Body of pancreas (tissue), 4 donors: ENCODE measurements at regions not wholly inside any gene's neighbourhood (a gene's known extent, or its start where the extent isn't known, plus 50 kb on each side); places are given as distances from the start of the nearest gene placed in this dataset.

ENCODE experiments used
- ATAC-seq: fragments of 150-250 bp; one replicate; pipeline ENCODE4 v1.9.1; 2016
- DNase-seq, 4 donors: peaks; one replicate each; pipeline ENCODE4 v3.0.0-alpha.2; 2019
- H3K27ac ChIP-seq, 4 donors: fragments of 200-600 bp; sonication (generic); 1 replicate in 3 of 4; 2 replicates in 1 of 4; pipeline versions ENCODE4 v1.5.1 to v1.6.1; 2016 to 2019; ENCODE audit warnings: mild to moderate bottlenecking in 1 of 4, mixed read lengths in 1 of 4, moderate library complexity in 1 of 4
- H3K27me3 ChIP-seq, 2 donors: fragments of 200-600 bp; sonication (generic); one replicate each; pipeline ENCODE4 v1.6.0; 2016; ENCODE audit warnings: mild to moderate bottlenecking in 1 of 2
- H3K36me3 ChIP-seq, 2 donors: fragments of 200-600 bp; sonication (generic); replicated peaks in 1 of 2; 2 replicates each; pipeline ENCODE4 v1.5.1; 2016; ENCODE audit warnings: low read depth in 2 of 2; ENCODE audit not compliant: insufficient read depth in 1 of 2
- H3K4me1 ChIP-seq: fragments of 200-600 bp; sonication (generic); one replicate; pipeline ENCODE4 v1.6.0; 2016
- H3K4me3 ChIP-seq, 2 donors: fragments of 200-600 bp; sonication (generic); 1 replicate in 1 of 2; 2 replicates in 1 of 2; pipeline ENCODE4 v1.5.1; 2016 to 2019
- H3K9me3 ChIP-seq, 3 donors: fragments of 200-600 bp; sonication (generic); 1 replicate in 2 of 3; 2 replicates in 1 of 3; pipeline ENCODE4 v1.5.1; 2016
- CTCF ChIP-seq, 7 experiments: fragments of 450-650 bp in 4 of 7; fragments of 200-600 bp in 3 of 7; sonication (generic) in 3 of 7; IDR thresholded peaks; one replicate each; pipeline ENCODE4 v1.5.1; 2016 to 2019; ENCODE audit warnings: antibody characterized with exemption in 7 of 7
- POLR2A ChIP-seq, 3 donors: fragments of 450-650 bp; IDR thresholded peaks; one replicate each; pipeline ENCODE4 v1.6.1; 2016; ENCODE audit warnings: antibody characterized with exemption in 3 of 3, mild to moderate bottlenecking in 2 of 3
- WGBS, 2 donors: methylation state at CpG; one replicate each; pipeline ENCODE4 v1.1.5; 2017; 5-methylcytosine and 5-hydroxymethylcytosine counted together
- intact Hi-C: fragments of 100-400 bp; cut with DNase I; formaldehyde crosslinking; loops from one replicate; pipeline ENCODE4 v1.15.1; 2023

GRCh38 chr7:153044981-153045380 is 285.4 kb downstream of the ACTR3B start:
- Histone ChIP-seq H3K36me3 (no peaks in the 10 kb centered on the region), H3K9me3 (no peaks in the 10 kb centered on the region), H3K27me3 (no peaks in the 10 kb centered on the region), H3K4me1 (no peaks in the 10 kb centered on the region), H3K4me3 (no peak overlapping the region), H3K27ac (no peak overlapping the region)
- ATAC-seq (no peak), DNase-seq (no peak)
- intact Hi-C loops, result no loop called here
- TF ChIP-seq CTCF (IDR thresholded peaks at IDR 0.05), result no peak
- TF ChIP-seq POLR2A (IDR thresholded peaks at IDR 0.05), result no peak

- 86 to 88% methylated on average over 20 to 21 of the region's 21 CpGs for WGBS, 2 donors
- Histone ChIP-seq H3K27me3 (no peaks in the 10 kb centered on the region), H3K27ac (no peak overlapping the region), H3K36me3 (no peaks in the 10 kb centered on the region), H3K4me3 (no peak overlapping the region), H3K4me1 (no peaks in the 10 kb centered on the region), H3K9me3 (no peaks in the 10 kb centered on the region)
- TF ChIP-seq POLR2A (IDR thresholded peaks at IDR 0.05) (no peak), CTCF (IDR thresholded peaks at IDR 0.05) (no peak)
- DNase-seq, result no peak
- ATAC-seq, result no peak
- intact Hi-C loops, result no loop called here
Measured at GRCh38 chr7:153047079-153047959, 287.8 kb downstream of the ACTR3B start.

- intact Hi-C loops, result no loop called here
- DNase-seq (no peak), ATAC-seq (no peak)
- Histone ChIP-seq H3K27me3 (no peaks in the 10 kb centered on the region), H3K36me3 (no peaks in the 10 kb centered on the region), H3K4me1 (no peaks in the 10 kb centered on the region), H3K9me3 (no peaks in the 10 kb centered on the region), H3K4me3 (no peak overlapping the region), H3K27ac (no peak overlapping the region)
- TF ChIP-seq CTCF (IDR thresholded peaks at IDR 0.05) (no peak), POLR2A (IDR thresholded peaks at IDR 0.05) (no peak)
- 58 to 71% methylated on average over 5 of the region's 5 CpGs for WGBS, 2 donors
Measured at GRCh38 chr7:153052206-153052605, 292.7 kb downstream of the ACTR3B start.

GRCh38 chr7:153061910-153062528 is 302.5 kb downstream of the ACTR3B start:
- Histone ChIP-seq H3K4me3 (no peak overlapping the region), H3K4me1 (no peaks in the 10 kb centered on the region), H3K36me3 (no peaks in the 10 kb centered on the region), H3K9me3 (no peaks in the 10 kb centered on the region), H3K27me3 (no peaks in the 10 kb centered on the region), H3K27ac (no peak overlapping the region)
- ATAC-seq (no peak), DNase-seq (no peak)
- intact Hi-C loops, result no loop called here
- WGBS, 2 donors, result 32 to 45% methylated on average over 13 of the region's 13 CpGs
- TF ChIP-seq CTCF (IDR thresholded peaks at IDR 0.05) (no peak), POLR2A (IDR thresholded peaks at IDR 0.05) (no peak)
